Heart left ventricle (tissue), 13 donors: ENCODE measurements at regions not wholly inside any gene's neighbourhood (a gene's known extent, or its start where the extent isn't known, plus 50 kb on each side); places are given as distances from the start of the nearest gene placed in this dataset.

Experiments used
- CTCF ChIP-seq, 12 donors: fragments of 200-600 bp; sonication (generic) in 4 of 12; IDR thresholded peaks; one replicate each; pipeline versions ENCODE4 v1.5.0 to v1.8.0; 2018 to 2022; ENCODE audit warnings: antibody characterized with exemption in 12 of 12, mild to moderate bottlenecking in 5 of 12
- POLR2A ChIP-seq, 2 donors: fragments of 450-650 bp; IDR thresholded peaks; one replicate each; pipeline ENCODE4 v1.6.1; 2017; ENCODE audit warnings: antibody characterized with exemption in 2 of 2, mild to moderate bottlenecking in 2 of 2, moderate library complexity in 2 of 2
- donor health status: ischemic (EF 13 %, LVEDD 7.1; RV severe dilation, severe dysfunction).
- donor health status: DM: no; HTN: yes; CAD: no.
- donor health status: DM: no; HTN: no; CAD: no.
- donor health status: ischemic (EF 25% LVEDD 6.9; RV normal size, moderate dysfunction).
- donor health status: ischemic (EF 25% LVEDD 5.7; RV mildly dilated, moderate dysfunction).
- donor health status: ischemic (EF 35%, LVEDD 5.7; RV mildly dilated, moderate dysfunction).
- donor health status: nonischemic (EF 11% LVEDD 7.7; RV severe dilation, severe dysfunction).
- donor health status: DM: yes; HTN: yes; CAD: no.
- donor health status: PGD.
- donor health status: ischemic (EF 29% LVEDD 5.4; RV normal size, mild dysfunction).
- donor health status: nonischemic (EF 23%, LVEDD 6.1; RV moderate dilation, normal function).

- no peak for TF ChIP-seq CTCF (IDR thresholded peaks at IDR 0.05)
- TF ChIP-seq POLR2A (IDR thresholded peaks at IDR 0.05) = no peak
These were observed 267.5 kb downstream of the OGFRL1 start for GRCh38 chr6:71556141-71556540.
